IMR-90 (cell line): ENCODE measurements at regions not wholly inside any gene's neighbourhood (a gene's known extent, or its start where the extent isn't known, plus 50 kb on each side); places are given as distances from the start of the nearest gene placed in this dataset.

Experiments
- BHLHE40 ChIP-seq: fragments of 150-350 bp; IDR thresholded peaks from 2 replicates; pipeline ENCODE4 v1.6.1; 2016; ENCODE audit warnings: mild to moderate bottlenecking, low read depth, low read length
- CEBPB ChIP-seq: IDR thresholded peaks from 2 replicates; pipeline ENCODE4 v1.6.1; 2012; ENCODE audit warnings: low read depth, low read length, improper control_type of control experiment
- CHD1 ChIP-seq: IDR thresholded peaks from 2 replicates; pipeline ENCODE4 v1.6.1; 2012; ENCODE audit warnings: low read depth, low read length, improper control_type of control experiment
- CTCF ChIP-seq: conservative IDR thresholded peaks from 2 replicates; pipeline ENCODE4 v1.5.1; 2012; ENCODE audit warnings: mild to moderate bottlenecking, low read depth, low read length, improper control_type of control experiment
- FOS ChIP-seq: fragments of 150-350 bp; IDR thresholded peaks from 2 replicates; pipeline ENCODE4 v1.6.1; 2016; ENCODE audit warnings: low read depth, low read length
- MXI1 ChIP-seq: IDR thresholded peaks from 2 replicates; pipeline ENCODE4 v1.6.1; 2012; ENCODE audit warnings: low read depth, mild to moderate bottlenecking, low read length, moderate library complexity, borderline replicate concordance
- NFE2L2 ChIP-seq: fragments of 150-350 bp; IDR thresholded peaks from 2 replicates; pipeline ENCODE4 v1.6.1; 2016; ENCODE audit warnings: low read depth, mild to moderate bottlenecking, low read length
- POLR2A ChIP-seq: IDR thresholded peaks from 2 replicates; pipeline ENCODE4 v1.6.1; 2012; ENCODE audit warnings: mild to moderate bottlenecking, low read depth, low read length
- RAD21 ChIP-seq: IDR thresholded peaks from 2 replicates; pipeline ENCODE4 v1.6.1; 2012; ENCODE audit warnings: low read length, improper control_type of control experiment
- RCOR1 ChIP-seq: IDR thresholded peaks from 2 replicates; pipeline ENCODE4 v1.6.1; 2012; ENCODE audit warnings: mild to moderate bottlenecking, low read length, improper control_type of control experiment; ENCODE audit not compliant: insufficient replicate concordance
- RFX5 ChIP-seq: IDR thresholded peaks from 2 replicates; pipeline ENCODE4 v1.8.0; 2012; ENCODE audit warnings: low read depth, mild to moderate bottlenecking, low read length, moderate library complexity
- SMC3 ChIP-seq: fragments of 150-350 bp; IDR thresholded peaks from 2 replicates; pipeline ENCODE4 v1.6.1; 2016; ENCODE audit warnings: low read depth, mild to moderate bottlenecking, antibody characterized with exemption, low read length, moderate library complexity

GRCh38 chr16:54522584-54522983 is 236.0 kb upstream of the IRX3 start:
- TF ChIP-seq CTCF (no peak), NFE2L2 (no peak), BHLHE40 (no peak), POLR2A (no peak), FOS (no peak), SMC3 (no peak), CEBPB (no peak), RCOR1 (no peak), CHD1 (no peak), MXI1 (no peak), RAD21 (no peak), RFX5 (no peak)
